K562 (cell line): ENCODE measurements at regions not wholly inside any gene's neighbourhood (a gene's known extent, or its start where the extent isn't known, plus 50 kb on each side); places are given as distances from the start of the nearest gene placed in this dataset.

ENCODE experiments used
- ATAC-seq: fragments of 200-7000 bp; cut with Tn5 transposase; 3 replicates; pipeline ENCODE4 v1.9.1; 2020; ENCODE audit warnings: moderate library complexity
- BruUV-seq: library from RNA; stranded (reverse); fragments of 400-500 nt; replicated peaks from 2 replicates; lab custom pipeline; 2021; lab: Mats Ljungman, UMichigan
- CTCF ChIA-PET: fragments of 300-600 bp; formaldehyde crosslinking; extraction: SDS; loops from one replicate; lab custom pipeline; 2021; ENCODE audit warnings: low intra/inter-chr PET ratio; lab: Yijun Ruan, JAX
- POLR2A ChIA-PET: fragments of 300-600, 350-650 bp; sonication (Branson Sonifier 250); formaldehyde crosslinking; extraction: SDS; loops from one replicate; lab custom pipeline; 2021; ENCODE audit warnings: antibody characterized with exemption, inconsistent platforms; lab: Yijun Ruan, JAX
- DNase-seq, 4 experiments: peaks; one replicate each; pipeline versions ENCODE4 v3.0.0 to v3.0.0-alpha.2; 2011 to 2018; ENCODE audit warnings: low spot score in 3 of 4, mixed read lengths in 3 of 4; ENCODE audit errors: extremely low read depth in 1 of 4
- FAIRE-seq: peaks from 2 replicates; lab custom pipeline; 2011; peaks lifted over from hg19 to GRCh38; lab: Jason Lieb, UNC
- H2AFZ ChIP-seq: 2 replicates; pipeline ENCODE4 v1.6.0; 2011; ENCODE audit warnings: low read depth, low read length, control low read depth, inconsistent platforms
- H3K27ac ChIP-seq: fragments of 200-600 bp; 3 replicates; pipeline ENCODE4 v1.8.0; 2011; ENCODE audit warnings: low read depth, mild to moderate bottlenecking, control low read depth, inconsistent platforms, low read length, moderate library complexity, mixed read lengths; ENCODE audit errors: extremely low read depth
- H3K27me3 ChIP-seq, 2 experiments: fragments of 300-600 bp in 1 of 2; 2 replicates in 1 of 2; 3 replicates in 1 of 2; pipeline versions ENCODE4 v1.6.0 to v1.8.0; 2011; ENCODE audit warnings: inconsistent platforms in 2 of 2, low read length in 2 of 2, mild to moderate bottlenecking in 1 of 2, mixed read lengths in 1 of 2, moderate library complexity in 1 of 2; ENCODE audit not compliant: control insufficient read depth in 2 of 2, insufficient read depth in 2 of 2
- H3K36me3 ChIP-seq: fragments of 300-600 bp; 3 replicates; pipeline ENCODE4 v1.8.0; 2011; ENCODE audit warnings: mild to moderate bottlenecking, low read length, inconsistent platforms; ENCODE audit not compliant: control insufficient read depth, insufficient read depth
- H3K4me1 ChIP-seq, 2 experiments: fragments of 200-600 bp in 1 of 2; replicated peaks in 1 of 2; 2 replicates in 1 of 2; 3 replicates in 1 of 2; pipeline versions ENCODE4 v1.5.1 to v1.8.0; 2011; ENCODE audit warnings: inconsistent platforms in 2 of 2, low read length in 2 of 2, mild to moderate bottlenecking in 1 of 2, mixed read lengths in 1 of 2, moderate library complexity in 1 of 2; ENCODE audit not compliant: control insufficient read depth in 2 of 2, insufficient read depth in 2 of 2
- H3K4me2 ChIP-seq: 2 replicates; pipeline ENCODE4 v1.6.1; 2011; ENCODE audit warnings: low read length, control low read depth, inconsistent platforms, mixed read lengths; ENCODE audit not compliant: insufficient read depth
- H3K4me3 ChIP-seq: fragments of 200-600 bp; sonication (generic), shearing (Covaris generic); 2 replicates; pipeline ENCODE4 v1.5.1; 2016; ENCODE audit warnings: control low read depth, inconsistent platforms
- H3K79me2 ChIP-seq: fragments of 200-600 bp; 3 replicates; pipeline ENCODE4 v1.8.0; 2011; ENCODE audit warnings: low read length, inconsistent platforms; ENCODE audit not compliant: control insufficient read depth, insufficient read depth
- H3K9ac ChIP-seq, 2 experiments: 2 replicates each; pipeline versions ENCODE4 v1.6.0 to v1.6.1; 2011; ENCODE audit warnings: low read depth in 2 of 2, low read length in 2 of 2, control low read depth in 1 of 2, inconsistent platforms in 1 of 2, mild to moderate bottlenecking in 1 of 2, mixed read lengths in 1 of 2; ENCODE audit not compliant: insufficient read depth in 1 of 2
- H3K9me1 ChIP-seq: one replicate; pipeline ENCODE4 v1.6.0; 2011; ENCODE audit warnings: inconsistent platforms, mild to moderate bottlenecking, low read length, moderate library complexity; ENCODE audit not compliant: control insufficient read depth, insufficient read depth
- H3K9me3 ChIP-seq: replicated peaks from 2 replicates; pipeline ENCODE4 v1.5.1; 2011; ENCODE audit warnings: low read depth, low read length, inconsistent platforms; ENCODE audit not compliant: control insufficient read depth, insufficient read depth
- H4K20me1 ChIP-seq: replicated peaks from 2 replicates; pipeline ENCODE4 v1.6.1; 2011; ENCODE audit warnings: low read length, inconsistent platforms, mixed read lengths; ENCODE audit not compliant: control insufficient read depth, insufficient read depth
- HMGXB4 ChIP-seq: sonication (generic); formaldehyde crosslinking; IDR thresholded peaks from 2 replicates; pipeline ENCODE4 v1.8.1; 2023; ENCODE audit warnings: mild to moderate bottlenecking, missing genetic modification reagents
- NFIX ChIP-seq: fragments of 250-450 bp; sonication (Bioruptor Pico); IDR thresholded peaks from 2 replicates; pipeline ENCODE4 v1.4.0; 2020; ENCODE audit warnings: low read depth, mild to moderate bottlenecking, moderate library complexity
- NR2C2 ChIP-seq, 2 experiments: fragments of 200-800 bp in 1 of 2; sonication (Bioruptor generic) in 1 of 2; sonication (generic) in 1 of 2; formaldehyde crosslinking in 1 of 2; IDR thresholded peaks; 2 replicates each; pipeline versions ENCODE4 v1.6.1 to v1.8.0; 2016 to 2022; ENCODE audit warnings: mild to moderate bottlenecking in 1 of 2, missing compliant biosample characterization in 1 of 2, missing genetic modification characterization in 1 of 2, missing genetic modification reagents in 1 of 2
- PATZ1 ChIP-seq: fragments of 250-450 bp; sonication (Bioruptor Pico); IDR thresholded peaks from 2 replicates; pipeline ENCODE4 v1.5.0; 2020; ENCODE audit warnings: mild to moderate bottlenecking, borderline replicate concordance
- PPARD ChIP-seq: fragments of 250-450 bp; sonication (Bioruptor Pico); IDR thresholded peaks from 2 replicates; pipeline ENCODE4 v1.8.0; 2022; ENCODE audit warnings: inconsistent platforms, mild to moderate bottlenecking, moderate library complexity
- ZFP30 ChIP-seq: fragments of 250-450 bp; sonication (Bioruptor Pico); IDR thresholded peaks from 2 replicates; pipeline ENCODE4 v1.8.0; 2022; ENCODE audit warnings: moderate library complexity, mild to moderate bottlenecking, inconsistent platforms, borderline replicate concordance
- ZNF124 ChIP-seq: sonication (generic); formaldehyde crosslinking; IDR thresholded peaks from 2 replicates; pipeline ENCODE4 v1.8.1; 2022; ENCODE audit warnings: missing genetic modification reagents
- ZNF384 ChIP-seq: IDR thresholded peaks from 2 replicates; pipeline ENCODE4 v1.6.1; 2012; ENCODE audit warnings: low read depth, low read length, improper control_type of control experiment
- WGBS: fragments of 100-300 bp; shearing (Covaris generic); methylation state at CpG from one replicate; pipeline ENCODE4 v1.1.6; 2016; ENCODE audit warnings: low coverage, mixed read lengths; ENCODE audit not compliant: insufficient coverage; ENCODE audit errors: missing lambda C conversion rate; 5-methylcytosine and 5-hydroxymethylcytosine counted together
- in situ Hi-C: fragments of 300-500 bp; cut with MboI; formaldehyde crosslinking; loops from 4 replicates; pipeline ENCODE4 v1.15.0; 2018; ENCODE audit warnings: inconsistent platforms, mixed read lengths
- intact Hi-C: fragments of 100-400 bp; cut with micrococcal nuclease; formaldehyde crosslinking; loops from 2 replicates; pipeline ENCODE4 v1.14.2; 2022
- TF ChIP-seq, protein P1 (sequence below): fragments of 200-800 bp; sonication (Bioruptor generic); IDR thresholded peaks from 2 replicates; pipeline ENCODE4 v1.6.1; 2017; ENCODE audit warnings: missing genetic modification characterization, missing compliant biosample characterization

DNA sequence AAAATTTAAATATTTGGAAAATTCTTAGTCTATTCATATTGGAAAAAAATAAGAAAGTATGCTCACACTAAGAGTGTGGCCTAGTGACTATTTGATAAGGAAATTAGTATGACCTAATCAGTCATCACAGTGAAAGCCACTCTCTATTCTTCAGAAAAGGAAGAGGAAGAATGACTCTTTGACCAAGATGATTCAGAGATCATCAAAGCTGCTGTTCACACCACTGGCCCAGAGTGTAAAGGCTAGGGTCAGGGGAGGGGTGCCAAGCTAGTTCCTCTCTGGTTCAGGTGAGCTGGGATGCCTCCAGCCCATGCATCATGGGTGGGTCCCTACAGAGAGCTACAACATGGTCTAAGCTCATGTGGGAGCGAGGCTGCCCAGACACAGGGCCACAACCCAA is 396.9 kb upstream of the NDST3 start:
- H3K4me1 ChIP-seq = no peaks in the 10 kb centered on the region
- DNase-seq (no peak), FAIRE-seq (no peak), ATAC-seq (no peak)
- no TSS peak for BruUV-seq
- CTCF ChIA-PET = no interaction called here
- no peak overlapping the region for H2AFZ ChIP-seq
- no peak overlapping the region for H3K4me2 ChIP-seq
- no peaks in the 10 kb centered on the region for H3K36me3 ChIP-seq
- in situ Hi-C loops = no loop called here
- no peaks in the 10 kb centered on the region for H3K9me3 ChIP-seq
- TF ChIP-seq NR2C2 (CRISPR knock-in tag; IDR thresholded peaks at IDR 0.05) (no peak), NR2C2 (tag; IDR thresholded peaks at IDR 0.05) (no peak), PATZ1 (no peak), HMGXB4 (CRISPR knock-in tag) (no peak), ZFP30 (CRISPR knock-in tag) (no peak), NFIX (CRISPR knock-in tag) (no peak), PPARD (CRISPR knock-in tag) (no peak), ZNF124 (CRISPR knock-in tag) (no peak), ZNF384 (no peak)
- TF ChIP-seq, protein P1, sequence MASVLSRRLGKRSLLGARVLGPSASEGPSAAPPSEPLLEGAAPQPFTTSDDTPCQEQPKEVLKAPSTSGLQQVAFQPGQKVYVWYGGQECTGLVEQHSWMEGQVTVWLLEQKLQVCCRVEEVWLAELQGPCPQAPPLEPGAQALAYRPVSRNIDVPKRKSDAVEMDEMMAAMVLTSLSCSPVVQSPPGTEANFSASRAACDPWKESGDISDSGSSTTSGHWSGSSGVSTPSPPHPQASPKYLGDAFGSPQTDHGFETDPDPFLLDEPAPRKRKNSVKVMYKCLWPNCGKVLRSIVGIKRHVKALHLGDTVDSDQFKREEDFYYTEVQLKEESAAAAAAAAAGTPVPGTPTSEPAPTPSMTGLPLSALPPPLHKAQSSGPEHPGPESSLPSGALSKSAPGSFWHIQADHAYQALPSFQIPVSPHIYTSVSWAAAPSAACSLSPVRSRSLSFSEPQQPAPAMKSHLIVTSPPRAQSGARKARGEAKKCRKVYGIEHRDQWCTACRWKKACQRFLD (CRISPR knock-in tag) = no peak
- no peak overlapping the region for H3K4me3 ChIP-seq
- no peaks in the 10 kb centered on the region for H4K20me1 ChIP-seq
- 0% methylated on average over 1 of the region's 1 CpG for WGBS
- POLR2A ChIA-PET = no interaction called here
- no peaks in the 10 kb centered on the region for H3K27me3 ChIP-seq
- intact Hi-C loops = no loop called here
- no peaks in the 10 kb centered on the region for H3K79me2 ChIP-seq
- no peaks in the 10 kb centered on the region for H3K9me1 ChIP-seq
- H3K27ac ChIP-seq = no peak overlapping the region
- H3K9ac ChIP-seq = no peak overlapping the region
